ENCODE measurements at regions not wholly inside any gene's neighbourhood (a gene's known extent, or its start where the extent isn't known, plus 50 kb on each side); places are given as distances from the start of the nearest gene placed in this dataset.

- TF ChIP-seq CTCF (conservative IDR thresholded peaks at IDR 0.05 in 1 of 2, IDR thresholded peaks at IDR 0.05 in 1 of 2; ENCODE audit: extremely low read depth in 1 of 2, insufficient read depth in 1 of 2, low read depth in 1 of 2, low read length in 2 of 2) (no peak), EZH2 (IDR thresholded peaks at IDR 0.05; ENCODE audit: borderline replicate concordance, low read length) (no peak)
These were observed 369.1 kb downstream of the MAFB start for GRCh38 chr20:40319741-40320516.
